ENCODE measurements at regions not wholly inside any gene's neighbourhood (a gene's known extent, or its start where the extent isn't known, plus 50 kb on each side); places are given as distances from the start of the nearest gene placed in this dataset.

DNA sequence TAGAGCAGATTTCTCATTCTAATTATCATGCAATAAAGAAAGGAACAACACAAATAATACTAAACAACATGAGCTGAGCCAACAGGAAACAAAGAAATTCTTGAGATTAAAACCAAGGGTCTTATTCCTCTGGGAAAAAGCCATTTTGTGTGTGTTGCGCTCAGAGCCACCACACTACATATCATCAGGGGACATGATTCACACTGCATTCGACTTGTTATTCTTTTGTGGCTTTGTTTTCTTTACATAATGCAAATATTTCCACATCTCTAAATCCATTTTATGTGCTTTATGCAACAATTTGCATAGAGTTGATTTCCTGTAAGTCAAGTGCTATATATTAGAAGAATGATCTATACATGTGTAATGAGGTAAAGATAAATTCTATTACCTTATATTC lies 719.6 kb downstream of the TBC1D32 start:
- no peak for TF ChIP-seq POLR2A (IDR thresholded peaks at IDR 0.05)
- TF ChIP-seq, protein P1, sequence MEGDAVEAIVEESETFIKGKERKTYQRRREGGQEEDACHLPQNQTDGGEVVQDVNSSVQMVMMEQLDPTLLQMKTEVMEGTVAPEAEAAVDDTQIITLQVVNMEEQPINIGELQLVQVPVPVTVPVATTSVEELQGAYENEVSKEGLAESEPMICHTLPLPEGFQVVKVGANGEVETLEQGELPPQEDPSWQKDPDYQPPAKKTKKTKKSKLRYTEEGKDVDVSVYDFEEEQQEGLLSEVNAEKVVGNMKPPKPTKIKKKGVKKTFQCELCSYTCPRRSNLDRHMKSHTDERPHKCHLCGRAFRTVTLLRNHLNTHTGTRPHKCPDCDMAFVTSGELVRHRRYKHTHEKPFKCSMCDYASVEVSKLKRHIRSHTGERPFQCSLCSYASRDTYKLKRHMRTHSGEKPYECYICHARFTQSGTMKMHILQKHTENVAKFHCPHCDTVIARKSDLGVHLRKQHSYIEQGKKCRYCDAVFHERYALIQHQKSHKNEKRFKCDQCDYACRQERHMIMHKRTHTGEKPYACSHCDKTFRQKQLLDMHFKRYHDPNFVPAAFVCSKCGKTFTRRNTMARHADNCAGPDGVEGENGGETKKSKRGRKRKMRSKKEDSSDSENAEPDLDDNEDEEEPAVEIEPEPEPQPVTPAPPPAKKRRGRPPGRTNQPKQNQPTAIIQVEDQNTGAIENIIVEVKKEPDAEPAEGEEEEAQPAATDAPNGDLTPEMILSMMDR (IDR thresholded peaks at IDR 0.05): no peak

Measured in body of pancreas (tissue), 4 donors.